OCI-LY7 (cell line): ENCODE measurements at regions not wholly inside any gene's neighbourhood (a gene's known extent, or its start where the extent isn't known, plus 50 kb on each side); places are given as distances from the start of the nearest gene placed in this dataset.

Source experiments
- BruUV-seq: library from RNA; stranded (reverse); fragments of 400-500 nt; replicated peaks from 2 replicates; lab custom pipeline; 2021; lab: Mats Ljungman, UMichigan
- CTCF ChIA-PET: fragments of 300-600 bp; sonication (Branson Sonifier 250); formaldehyde crosslinking; loops from one replicate; lab custom pipeline; 2022; ENCODE audit warnings: antibody characterized with exemption; ENCODE audit not compliant: unreplicated experiment; lab: Charles Lee
- POLR2A ChIA-PET: fragments of 300-600 bp; sonication (Branson Sonifier 250); formaldehyde crosslinking; loops from one replicate; lab custom pipeline; 2022; ENCODE audit warnings: antibody characterized with exemption; lab: Charles Lee
- DNase-seq: peaks from one replicate; pipeline ENCODE4 v3.0.0-alpha.2; 2015; ENCODE audit warnings: low spot score
- H2AFZ ChIP-seq: fragments of 200-600 bp; sonication (generic), shearing (Covaris generic); 2 replicates; pipeline ENCODE4 v1.6.1; 2014; ENCODE audit warnings: mild to moderate bottlenecking, antibody characterized with exemption, low read length, moderate library complexity
- H3K27ac ChIP-seq: fragments of 200-600 bp; sonication (generic); 2 replicates; pipeline ENCODE4 v1.5.1; 2014; ENCODE audit warnings: mixed run types, low read depth, mild to moderate bottlenecking, moderate library complexity, low read length, inconsistent platforms; ENCODE audit not compliant: poor library complexity, severe bottlenecking
- H3K36me3 ChIP-seq: fragments of 200-600 bp; sonication (generic); 2 replicates; pipeline ENCODE4 v1.6.1; 2014; ENCODE audit warnings: mild to moderate bottlenecking, antibody characterized with exemption, low read length, moderate library complexity, mixed read lengths; ENCODE audit not compliant: insufficient read depth
- H3K4me1 ChIP-seq: fragments of 200-600 bp; sonication (generic); 2 replicates; pipeline ENCODE4 v1.5.1; 2014; ENCODE audit warnings: mild to moderate bottlenecking, low read length; ENCODE audit not compliant: insufficient read depth, poor library complexity, severe bottlenecking
- H3K4me2 ChIP-seq: fragments of 200-600 bp; sonication (generic); 2 replicates; pipeline ENCODE4 v1.6.1; 2014; ENCODE audit warnings: mild to moderate bottlenecking, low read length
- H3K4me3 ChIP-seq: fragments of 200-600 bp; sonication (generic); 2 replicates; pipeline ENCODE4 v1.5.1; 2014; ENCODE audit warnings: mild to moderate bottlenecking, low read depth, low read length; ENCODE audit not compliant: poor library complexity, severe bottlenecking
- H3K79me2 ChIP-seq: fragments of 200-600 bp; sonication (generic); 2 replicates; pipeline ENCODE4 v1.6.1; 2016; ENCODE audit warnings: low read depth, mild to moderate bottlenecking, low read length, moderate library complexity, mixed read lengths; ENCODE audit not compliant: insufficient read depth
- H3K9me2 ChIP-seq: fragments of 200-600 bp; sonication (generic); 2 replicates; pipeline ENCODE4 v1.6.1; 2016; ENCODE audit warnings: mild to moderate bottlenecking, low read length, mixed read lengths; ENCODE audit not compliant: insufficient read depth
- H3K9me3 ChIP-seq: fragments of 200-600 bp; sonication (generic); 2 replicates; pipeline ENCODE4 v1.6.1; 2014; ENCODE audit warnings: mild to moderate bottlenecking, mixed run types, low read length, mixed read lengths
- H4K20me1 ChIP-seq: fragments of 200-600 bp; sonication (generic); 2 replicates; pipeline ENCODE4 v1.6.1; 2014; ENCODE audit warnings: mild to moderate bottlenecking, antibody characterized with exemption, low read length, moderate library complexity, mixed read lengths; ENCODE audit not compliant: insufficient read depth
- CTCF ChIP-seq: fragments of 200-600 bp; sonication (generic); conservative IDR thresholded peaks from 2 replicates; pipeline ENCODE4 v1.5.1; 2014; ENCODE audit warnings: mild to moderate bottlenecking, antibody characterized with exemption, low read length, moderate library complexity, mixed read lengths
- EZH2phosphoT487 ChIP-seq: fragments of 200-600 bp; sonication (generic); IDR thresholded peaks from 2 replicates; pipeline ENCODE4 v1.6.1; 2018; ENCODE audit warnings: low read depth, borderline replicate concordance, mild to moderate bottlenecking, mixed run types, antibody characterized with exemption, low read length, moderate library complexity, mixed read lengths
- intact Hi-C: fragments of 100-400 bp; cut with micrococcal nuclease; formaldehyde crosslinking; loops from one replicate; pipeline ENCODE4 v1.10.0; 2022; ENCODE audit not compliant: unreplicated experiment

- H3K4me3 ChIP-seq = no peak overlapping the region
- H3K4me2 ChIP-seq = no peak overlapping the region
- BruUV-seq = no TSS peak
- ChIA-PET CTCF (no interaction called here), POLR2A (interaction anchor here (0.5 kb wide), 1 partner anchor 438 kb away, joined by 3 read pairs; no protein-coding TSS in a partner anchor)
- H3K36me3 ChIP-seq = no peaks in the 10 kb centered on the region
- no peak overlapping the region for H3K27ac ChIP-seq
- no peaks in the 10 kb centered on the region for H3K9me3 ChIP-seq
- TF ChIP-seq EZH2phosphoT487 (no peak), CTCF (no peak)
- no peaks in the 10 kb centered on the region for H3K79me2 ChIP-seq
- no peaks in the 10 kb centered on the region for H4K20me1 ChIP-seq
- no peak for DNase-seq
- no peaks in the 10 kb centered on the region for H3K4me1 ChIP-seq
- H2AFZ ChIP-seq = no peak overlapping the region
- intact Hi-C loops = no loop called here
- no peaks in the 10 kb centered on the region for H3K9me2 ChIP-seq
Measured at GRCh38 chr9:80062567-80062966, 490.8 kb downstream of the TLE4 start.

- Histone ChIP-seq H3K4me3 (no peak overlapping the region), H3K27ac (no peak overlapping the region), H2AFZ (no peak overlapping the region), H3K79me2 (no peaks in the 10 kb centered on the region), H3K9me2 (no peaks in the 10 kb centered on the region), H3K4me1 (no peaks in the 10 kb centered on the region), H3K9me3 (no peaks in the 10 kb centered on the region), H3K36me3 (no peaks in the 10 kb centered on the region), H4K20me1 (no peaks in the 10 kb centered on the region), H3K4me2 (no peak overlapping the region)
- ChIA-PET CTCF (no interaction called here), POLR2A (interaction anchor here (0.8 to 0.9 kb wide), 2 partner anchors 14 to 247 kb away, joined by 4 to 6 read pairs; no protein-coding TSS in a partner anchor)
- no peak for DNase-seq
- TF ChIP-seq CTCF (no peak), EZH2phosphoT487 (no peak)
- no TSS peak for BruUV-seq
- intact Hi-C loops = no loop called here
Measured at GRCh38 chr9:80061940-80062339, 490.2 kb downstream of the TLE4 start.

GRCh38 chr9:80061096-80061495, 489.3 kb downstream of the TLE4 start:
- POLR2A ChIA-PET = interaction anchor here (0.8 to 0.9 kb wide), 2 partner anchors 13 to 248 kb away, joined by 4 to 6 read pairs; no protein-coding TSS in a partner anchor
- Histone ChIP-seq H3K9me2 (no peaks in the 10 kb centered on the region), H3K4me3 (no peak overlapping the region), H3K4me2 (no peak overlapping the region), H3K9me3 (no peaks in the 10 kb centered on the region), H3K27ac (no peak overlapping the region), H3K36me3 (no peaks in the 10 kb centered on the region), H2AFZ (no peak overlapping the region), H3K79me2 (no peaks in the 10 kb centered on the region), H4K20me1 (no peaks in the 10 kb centered on the region), H3K4me1 (no peaks in the 10 kb centered on the region)
- DNase-seq = no peak
- BruUV-seq = no TSS peak
- TF ChIP-seq CTCF (no peak), EZH2phosphoT487 (no peak)
- intact Hi-C loops = no loop called here
- CTCF ChIA-PET = no interaction called here
